ENCODE measurements at regions not wholly inside any gene's neighbourhood (a gene's known extent, or its start where the extent isn't known, plus 50 kb on each side); places are given as distances from the start of the nearest gene placed in this dataset.

DNA sequence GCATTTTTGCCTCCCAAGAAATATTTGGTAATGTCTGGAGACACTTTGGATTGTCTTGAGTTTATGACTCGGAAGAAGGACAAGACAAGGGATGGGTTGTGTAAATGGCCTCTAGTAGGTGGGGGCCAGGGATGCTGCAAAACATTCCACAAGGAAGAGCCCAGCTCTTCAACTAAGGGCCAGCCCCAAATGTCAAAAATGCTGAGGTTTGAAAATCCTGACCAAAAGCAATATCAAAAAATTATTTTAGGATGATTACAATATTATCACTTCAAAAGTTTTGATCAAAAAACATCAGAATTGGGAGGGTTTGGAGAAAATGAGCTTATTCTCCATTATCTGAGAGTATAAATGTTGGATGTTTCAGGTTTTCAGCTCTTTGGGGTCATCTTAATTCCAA, 248.9 kb upstream of the SLC24A2 start:
- no peak for DNase-seq

DNA sequence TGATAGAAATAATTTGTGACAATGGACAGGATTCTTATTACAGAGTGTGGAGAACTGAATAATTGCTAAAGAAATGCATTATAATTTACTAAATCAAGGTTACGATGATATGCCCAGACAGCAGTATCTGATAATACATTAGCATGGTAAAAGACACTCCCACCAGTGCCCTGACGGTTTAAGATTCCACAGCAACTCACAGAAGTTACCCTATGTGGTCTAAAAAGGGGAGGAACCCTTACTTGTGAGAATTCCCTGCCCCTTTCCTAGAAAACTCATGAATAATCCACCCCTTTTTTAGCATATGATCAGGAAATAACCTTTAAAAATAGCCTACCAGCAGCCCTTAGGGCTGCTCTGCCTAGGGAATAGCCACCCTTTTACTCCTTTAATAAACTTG, 244.7 kb upstream of the SLC24A2 start:
- no peak for DNase-seq

GRCh38 chr9:20032413-20033006, 243.7 kb upstream of the SLC24A2 start:
- no peak for DNase-seq

DNA sequence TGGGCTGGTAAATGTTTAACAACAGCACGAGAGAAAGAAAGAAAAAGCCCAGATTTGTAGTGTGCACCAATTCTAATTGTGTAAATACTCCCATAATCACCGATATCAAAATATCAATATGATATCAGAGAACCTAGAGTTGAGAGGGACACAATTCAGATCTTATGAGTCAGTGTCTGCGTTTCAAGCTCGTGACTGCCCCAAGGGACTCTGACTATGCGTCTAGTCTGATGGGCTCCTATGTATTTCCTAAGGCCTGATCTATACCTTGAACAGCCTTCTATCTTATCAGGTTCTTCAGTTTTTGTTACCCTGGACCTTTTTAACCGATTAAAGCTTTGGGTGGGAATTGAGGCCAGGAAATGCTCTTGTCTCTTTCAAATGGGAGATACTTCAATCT, 243.0 kb upstream of the SLC24A2 start:
- DNase-seq = no peak

- no peak for DNase-seq
Measured at GRCh38 chr9:20030671-20031070, 241.8 kb upstream of the SLC24A2 start.

- no peak for DNase-seq
Measured at GRCh38 chr9:20030221-20030620, 241.4 kb upstream of the SLC24A2 start.

GRCh38 chr9:20028849-20029231, 240.0 kb upstream of the SLC24A2 start:
- no peak for DNase-seq

DNA sequence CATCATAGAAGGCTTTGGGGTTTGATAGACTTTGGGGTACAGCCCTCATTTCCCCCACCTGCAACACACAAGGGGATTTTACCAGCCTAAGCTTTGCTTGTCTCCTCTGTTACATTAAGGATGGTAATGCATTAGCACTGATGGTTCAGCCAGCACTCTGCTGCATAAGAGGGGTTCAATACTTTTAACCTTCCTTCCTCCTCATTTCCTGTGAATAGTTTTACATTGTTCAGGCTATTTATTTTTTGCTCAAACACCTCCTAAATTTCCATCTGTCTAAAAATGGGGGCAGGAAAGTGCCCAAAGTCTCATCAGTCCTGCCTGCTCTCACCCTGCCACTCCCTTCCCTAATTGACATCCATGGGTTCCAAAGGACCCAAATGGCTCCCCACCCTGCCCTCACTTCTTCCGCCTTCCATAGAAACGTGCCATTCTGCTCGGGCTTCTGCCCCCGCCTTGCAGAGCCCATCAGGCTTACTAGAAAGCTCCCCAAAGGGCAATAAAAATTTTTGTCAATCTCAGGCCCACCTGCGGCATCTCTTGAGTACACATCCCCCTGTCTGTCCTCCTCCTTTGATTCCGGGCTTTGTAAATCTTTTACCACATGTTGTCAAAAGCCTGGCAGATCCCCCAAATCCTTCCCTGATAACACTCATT, 239.5 kb upstream of the SLC24A2 start:
- DNase-seq = no peak

DNA sequence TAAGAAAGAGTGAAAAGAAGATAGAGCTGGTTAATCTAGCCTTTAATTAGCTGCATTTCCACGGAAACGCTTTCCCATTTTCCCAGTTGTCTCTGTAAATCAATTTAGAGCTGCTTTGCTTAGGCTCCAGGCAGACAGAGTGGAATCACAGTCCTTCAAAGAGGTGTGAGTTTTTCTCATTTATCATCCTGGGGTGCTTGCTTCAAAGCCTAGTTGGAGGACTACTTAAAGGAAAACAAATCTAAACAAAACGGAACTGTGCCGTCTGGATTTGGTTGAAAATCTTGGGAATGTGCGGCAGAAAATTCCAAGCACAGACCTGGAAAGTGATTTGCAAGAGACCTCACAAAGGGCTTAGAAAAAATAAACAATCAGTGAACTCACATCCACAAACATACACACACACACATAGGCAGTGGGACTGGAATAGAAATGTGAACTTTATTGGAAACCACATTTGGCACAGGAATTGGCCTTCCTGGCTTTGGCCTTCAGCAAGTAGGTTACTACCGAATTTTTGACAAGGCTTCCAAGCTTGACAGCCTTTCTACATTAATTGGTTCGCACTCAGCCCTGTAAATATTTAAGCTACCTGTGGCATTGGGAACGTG, 235.2 kb upstream of the SLC24A2 start:
- DNase-seq = no peak

- no peak for DNase-seq
Measured at GRCh38 chr9:20023210-20023905, 234.5 kb upstream of the SLC24A2 start.

DNA sequence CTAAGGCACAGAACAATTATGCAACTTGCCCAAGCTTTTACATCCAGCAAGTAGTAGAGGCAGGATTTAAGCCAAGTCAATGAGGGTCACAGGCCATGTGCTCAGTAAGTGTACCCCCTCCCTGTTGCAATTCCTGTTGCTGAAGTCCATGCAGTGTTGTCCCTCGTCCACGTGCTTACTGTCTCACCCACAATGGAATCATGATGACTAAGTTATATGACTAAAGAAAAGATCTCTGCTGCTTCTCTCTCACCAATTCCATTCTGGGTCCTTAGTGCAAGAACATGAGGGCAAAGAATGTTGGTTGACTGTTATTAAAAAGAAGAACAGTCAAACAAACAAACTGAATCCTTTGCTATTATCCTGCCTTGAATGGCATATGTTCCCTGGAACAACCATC, 233.6 kb upstream of the SLC24A2 start:
- DNase-seq = no peak

- DNase-seq = no peak
Measured at GRCh38 chr9:20016611-20017010, 227.8 kb upstream of the SLC24A2 start.

DNA sequence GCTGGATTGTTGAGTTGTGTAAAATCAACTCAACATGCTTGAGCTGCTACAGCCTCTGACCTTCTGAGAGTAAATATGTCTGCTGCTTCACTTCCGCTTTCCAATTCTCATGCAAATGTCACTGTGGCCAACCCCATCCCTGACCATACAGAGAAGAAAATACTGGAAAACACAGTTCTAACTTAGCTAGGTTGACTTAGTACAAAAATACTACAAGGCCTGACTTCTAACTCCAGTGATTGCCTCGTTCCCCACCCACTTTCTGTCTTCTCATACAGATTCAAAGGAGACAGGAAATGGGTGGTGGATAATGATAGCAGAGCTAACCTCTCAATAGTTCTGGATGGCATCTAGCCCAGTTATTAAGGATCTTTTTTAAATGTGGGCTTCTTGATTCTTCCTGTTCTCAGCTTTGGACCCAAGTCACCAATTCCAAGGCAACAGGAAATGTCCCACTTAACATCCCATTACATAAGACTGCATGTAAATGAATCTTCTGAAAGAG, 226.6 kb upstream of the SLC24A2 start:
- DNase-seq = no peak

GRCh38 chr9:20014168-20014567, 225.3 kb upstream of the SLC24A2 start:
- no peak for DNase-seq

GRCh38 chr9:20012232-20012631, 223.4 kb upstream of the SLC24A2 start:
- no peak for DNase-seq

DNA sequence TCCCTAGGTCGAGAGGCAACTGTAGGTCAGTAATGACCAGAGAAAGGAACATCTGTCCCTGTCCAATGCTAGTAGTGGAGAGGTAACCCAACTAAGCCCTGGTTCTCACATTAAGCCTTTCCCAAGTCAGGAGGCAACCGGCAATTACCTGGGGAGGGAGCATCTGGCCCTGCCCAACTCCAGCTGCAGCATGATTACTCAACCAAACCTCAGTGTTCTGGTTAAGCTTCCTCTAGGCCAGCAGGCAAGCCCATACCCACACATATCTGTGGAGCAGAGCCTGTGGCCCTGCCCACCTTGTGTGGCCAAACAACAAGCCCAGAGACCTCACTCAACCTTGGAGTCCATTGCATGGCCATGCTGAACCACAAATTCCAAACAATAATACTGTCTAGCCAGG, 220.8 kb upstream of the SLC24A2 start:
- DNase-seq = no peak

GRCh38 chr9:20002011-20002410, 213.2 kb upstream of the SLC24A2 start:
- peak; percentile 56 for DNase-seq

DNA sequence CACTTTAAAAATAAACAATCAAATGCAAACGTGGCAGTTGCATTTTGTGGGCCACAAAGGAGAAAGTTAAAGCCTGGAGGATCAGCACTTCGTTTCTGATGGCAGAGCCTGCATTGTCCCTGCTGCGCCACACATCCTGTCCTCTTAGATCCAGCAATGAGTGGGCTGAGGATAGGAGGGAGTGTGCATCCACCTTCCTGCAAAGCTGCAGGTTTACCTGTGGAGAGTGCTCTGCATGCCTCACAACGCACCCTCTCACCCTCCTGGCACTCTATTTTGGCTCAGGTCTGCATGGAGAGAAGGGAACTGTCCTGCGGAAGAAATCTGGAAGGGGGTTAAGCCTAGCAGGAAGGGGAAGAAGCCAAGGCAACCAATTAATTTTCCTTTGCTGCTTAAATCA, 212.2 kb upstream of the SLC24A2 start:
- no peak for DNase-seq

DNA sequence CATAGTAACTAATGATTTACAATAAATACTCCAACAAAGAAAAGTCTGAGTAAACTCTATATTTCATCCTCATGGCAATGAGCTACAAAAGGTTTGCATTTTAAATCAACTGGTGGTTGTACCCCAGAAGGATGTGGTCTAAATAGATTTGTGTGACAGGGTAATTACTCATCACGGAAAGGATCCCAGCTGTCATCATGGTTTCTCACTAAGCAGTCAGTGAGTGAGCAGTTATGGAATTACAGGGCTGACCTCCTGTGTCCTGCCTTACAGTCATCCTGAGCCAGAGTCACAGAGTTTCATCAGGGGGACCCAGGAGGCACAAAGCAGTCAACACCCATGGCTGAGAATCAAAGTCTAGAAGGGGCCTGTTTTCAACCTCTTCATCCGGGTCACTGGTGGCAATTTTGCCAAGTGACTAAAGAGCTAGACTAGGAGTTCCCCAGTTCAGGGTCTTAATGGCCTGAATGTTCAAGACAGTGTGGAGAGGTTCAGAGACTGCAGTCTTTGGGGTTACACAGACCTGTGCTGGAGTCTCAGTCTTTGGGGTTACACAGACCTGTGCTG, 210.7 kb upstream of the SLC24A2 start:
- peak; percentile 97 for DNase-seq

- DNase-seq = peak; percentile 66
Measured at GRCh38 chr9:19998823-19999455, 210.1 kb upstream of the SLC24A2 start.

- DNase-seq = peak; percentile 65
Measured at GRCh38 chr9:19998153-19998552, 209.3 kb upstream of the SLC24A2 start.

- peak; percentile 48 for DNase-seq
Measured at GRCh38 chr9:19995619-19996018, 206.8 kb upstream of the SLC24A2 start.

GRCh38 chr9:19994296-19994695, 205.5 kb upstream of the SLC24A2 start:
- DNase-seq = peak; percentile 34

Data from activated CD4-positive, alpha-beta T cell treated with anti-CD3 and anti-CD28 coated beads, Interleukin-10, Interleukin-2, amounts not matched to agents 100 ng/mL and 50 ng/mL, durations not matched to agents 16 hours and 8 hours (primary cell).